ENCODE measurements at regions not wholly inside any gene's neighbourhood (a gene's known extent, or its start where the extent isn't known, plus 50 kb on each side); places are given as distances from the start of the nearest gene placed in this dataset.

- TF ChIP-seq EZH2phosphoT487 (IDR thresholded peaks at IDR 0.05), result no peak
- TF ChIP-seq, protein P1, sequence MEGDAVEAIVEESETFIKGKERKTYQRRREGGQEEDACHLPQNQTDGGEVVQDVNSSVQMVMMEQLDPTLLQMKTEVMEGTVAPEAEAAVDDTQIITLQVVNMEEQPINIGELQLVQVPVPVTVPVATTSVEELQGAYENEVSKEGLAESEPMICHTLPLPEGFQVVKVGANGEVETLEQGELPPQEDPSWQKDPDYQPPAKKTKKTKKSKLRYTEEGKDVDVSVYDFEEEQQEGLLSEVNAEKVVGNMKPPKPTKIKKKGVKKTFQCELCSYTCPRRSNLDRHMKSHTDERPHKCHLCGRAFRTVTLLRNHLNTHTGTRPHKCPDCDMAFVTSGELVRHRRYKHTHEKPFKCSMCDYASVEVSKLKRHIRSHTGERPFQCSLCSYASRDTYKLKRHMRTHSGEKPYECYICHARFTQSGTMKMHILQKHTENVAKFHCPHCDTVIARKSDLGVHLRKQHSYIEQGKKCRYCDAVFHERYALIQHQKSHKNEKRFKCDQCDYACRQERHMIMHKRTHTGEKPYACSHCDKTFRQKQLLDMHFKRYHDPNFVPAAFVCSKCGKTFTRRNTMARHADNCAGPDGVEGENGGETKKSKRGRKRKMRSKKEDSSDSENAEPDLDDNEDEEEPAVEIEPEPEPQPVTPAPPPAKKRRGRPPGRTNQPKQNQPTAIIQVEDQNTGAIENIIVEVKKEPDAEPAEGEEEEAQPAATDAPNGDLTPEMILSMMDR (IDR thresholded peaks at IDR 0.05), result no peak
These were observed 67.4 kb downstream of the IGLL1 start for GRCh38 chr22:23512721-23513120.

All from neural progenitor cell (in vitro differentiated cells).